GM12892 (cell line): ENCODE measurements at regions not wholly inside any gene's neighbourhood (a gene's known extent, or its start where the extent isn't known, plus 50 kb on each side); places are given as distances from the start of the nearest gene placed in this dataset.

ENCODE experiments used
- POLR2A ChIP-seq: IDR thresholded peaks from 2 replicates; pipeline ENCODE4 v1.6.1; 2011; ENCODE audit warnings: low read depth, low read length, control low read depth
- TAF1 ChIP-seq: IDR thresholded peaks from 2 replicates; pipeline ENCODE4 v1.6.1; 2011; ENCODE audit warnings: low read depth, mild to moderate bottlenecking, control low read depth, low read length, borderline replicate concordance

GRCh38 chr3:25099666-25100065 lies 328.4 kb upstream of the RARB start:
- TF ChIP-seq POLR2A (no peak), TAF1 (no peak)
